ENCODE measurements at regions not wholly inside any gene's neighbourhood (a gene's known extent, or its start where the extent isn't known, plus 50 kb on each side); places are given as distances from the start of the nearest gene placed in this dataset.

GRCh38 chr13:70842062-70842644 is 733.9 kb upstream of the KLHL1 start:
- no peak for DNase-seq
- Histone ChIP-seq H3K4me1 (no peaks in the 10 kb centered on the region), H3K4me3 (no peak overlapping the region), H3K9me3 (no peaks in the 10 kb centered on the region), H3K36me3 (no peaks in the 10 kb centered on the region), H3K27ac (no peak overlapping the region), H3K27me3 (no peaks in the 10 kb centered on the region)
- TF ChIP-seq POLR2AphosphoS5 (IDR thresholded peaks at IDR 0.05) (no peak), EP300 (IDR thresholded peaks at IDR 0.05; ENCODE audit: low read depth) (no peak), POLR2A (IDR thresholded peaks at IDR 0.05) (no peak)
- TF ChIP-seq, protein P1, sequence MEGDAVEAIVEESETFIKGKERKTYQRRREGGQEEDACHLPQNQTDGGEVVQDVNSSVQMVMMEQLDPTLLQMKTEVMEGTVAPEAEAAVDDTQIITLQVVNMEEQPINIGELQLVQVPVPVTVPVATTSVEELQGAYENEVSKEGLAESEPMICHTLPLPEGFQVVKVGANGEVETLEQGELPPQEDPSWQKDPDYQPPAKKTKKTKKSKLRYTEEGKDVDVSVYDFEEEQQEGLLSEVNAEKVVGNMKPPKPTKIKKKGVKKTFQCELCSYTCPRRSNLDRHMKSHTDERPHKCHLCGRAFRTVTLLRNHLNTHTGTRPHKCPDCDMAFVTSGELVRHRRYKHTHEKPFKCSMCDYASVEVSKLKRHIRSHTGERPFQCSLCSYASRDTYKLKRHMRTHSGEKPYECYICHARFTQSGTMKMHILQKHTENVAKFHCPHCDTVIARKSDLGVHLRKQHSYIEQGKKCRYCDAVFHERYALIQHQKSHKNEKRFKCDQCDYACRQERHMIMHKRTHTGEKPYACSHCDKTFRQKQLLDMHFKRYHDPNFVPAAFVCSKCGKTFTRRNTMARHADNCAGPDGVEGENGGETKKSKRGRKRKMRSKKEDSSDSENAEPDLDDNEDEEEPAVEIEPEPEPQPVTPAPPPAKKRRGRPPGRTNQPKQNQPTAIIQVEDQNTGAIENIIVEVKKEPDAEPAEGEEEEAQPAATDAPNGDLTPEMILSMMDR (IDR thresholded peaks at IDR 0.05), result no peak
- WGBS, 2 donors (ENCODE audit: low coverage in 1 of 2), result 93% methylated on average over 5 of the region's 5 CpGs; no CpG with 5 or more reads in 1 of the 2 donors
- intact Hi-C loops (cut with DNase I; ENCODE audit: low total_unique reads), result no loop called here
- in situ Hi-C loops (cut with MboI; ENCODE audit: low pct_ligation_motif_present in 1 of 4, low pct_unique_long_range_greater_than_20kb in 1 of 4, low sequenced_read_pairs in 3 of 4), result no loop called here

- in situ Hi-C loops (cut with MboI; ENCODE audit: low pct_ligation_motif_present in 1 of 4, low pct_unique_long_range_greater_than_20kb in 1 of 4, low sequenced_read_pairs in 3 of 4), result no loop called here
- 83% methylated on average over 10 of the region's 12 CpGs; no CpG with 5 or more reads in 1 of the 2 donors for WGBS, 2 donors (ENCODE audit: low coverage in 1 of 2)
- Histone ChIP-seq H3K9me3 (no peaks in the 10 kb centered on the region), H3K27me3 (no peaks in the 10 kb centered on the region), H3K4me1 (no peaks in the 10 kb centered on the region), H3K36me3 (no peaks in the 10 kb centered on the region), H3K27ac (no peak overlapping the region), H3K4me3 (no peak overlapping the region)
- TF ChIP-seq POLR2AphosphoS5 (IDR thresholded peaks at IDR 0.05) (no peak), POLR2A (IDR thresholded peaks at IDR 0.05) (no peak), EP300 (IDR thresholded peaks at IDR 0.05; ENCODE audit: low read depth) (no peak)
- TF ChIP-seq, protein P1 (IDR thresholded peaks at IDR 0.05), result no peak
- no peak for DNase-seq
- intact Hi-C loops (cut with DNase I; ENCODE audit: low total_unique reads), result no loop called here
These were observed 733.2 kb upstream of the KLHL1 start for GRCh38 chr13:70841240-70842061.

DNA sequence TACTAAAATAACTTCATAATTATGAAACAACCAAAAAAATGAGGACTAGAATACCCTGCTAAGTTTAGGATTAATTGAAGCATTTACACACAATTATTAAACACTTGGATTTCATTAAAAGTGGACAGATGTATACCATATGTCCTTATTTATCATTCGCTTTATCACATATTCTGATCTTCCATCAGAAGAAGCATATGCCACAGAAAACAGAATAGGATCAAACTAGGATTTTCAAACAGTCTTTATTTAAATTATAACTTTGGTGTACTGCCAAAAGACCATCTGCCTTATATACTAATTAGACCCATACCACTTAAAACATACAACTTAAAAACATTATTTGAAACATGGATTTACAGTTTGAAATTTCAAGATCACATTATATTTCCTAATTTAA is 727.1 kb upstream of the KLHL1 start:
- Histone ChIP-seq H3K4me1 (no peaks in the 10 kb centered on the region), H3K27me3 (no peaks in the 10 kb centered on the region), H3K27ac (no peak overlapping the region), H3K9me3 (no peaks in the 10 kb centered on the region), H3K4me3 (no peak overlapping the region), H3K36me3 (no peaks in the 10 kb centered on the region)
- intact Hi-C loops (cut with DNase I; ENCODE audit: low total_unique reads), result no loop called here
- no peak for DNase-seq
- WGBS, 2 donors (ENCODE audit: low coverage in 1 of 2), result 85 to 92% methylated on average over 1 of the region's 1 CpG
- in situ Hi-C loops (cut with MboI; ENCODE audit: low pct_ligation_motif_present in 1 of 4, low pct_unique_long_range_greater_than_20kb in 1 of 4, low sequenced_read_pairs in 3 of 4), result no loop called here
- TF ChIP-seq, protein P1 (IDR thresholded peaks at IDR 0.05), result no peak
- TF ChIP-seq POLR2A (IDR thresholded peaks at IDR 0.05), result no peak
- no peak for TF ChIP-seq POLR2AphosphoS5 (IDR thresholded peaks at IDR 0.05)
- TF ChIP-seq EP300 (IDR thresholded peaks at IDR 0.05; ENCODE audit: low read depth), result no peak

- 64 to 76% methylated on average over 4 of the region's 4 CpGs for WGBS, 2 donors (ENCODE audit: low coverage in 1 of 2)
- no peak overlapping the region for H3K27ac ChIP-seq
These were observed 721.5 kb upstream of the KLHL1 start for GRCh38 chr13:70829748-70830147.

More at GRCh38 chr13:70829748-70830147, 721.5 kb upstream of the KLHL1 start:
- intact Hi-C loops (cut with DNase I; ENCODE audit: low total_unique reads), result no loop called here
- TF ChIP-seq POLR2A (IDR thresholded peaks at IDR 0.05), result no peak
- TF ChIP-seq, protein P1 (IDR thresholded peaks at IDR 0.05), result no peak
- no peak for TF ChIP-seq POLR2AphosphoS5 (IDR thresholded peaks at IDR 0.05)
- no peak for TF ChIP-seq EP300 (IDR thresholded peaks at IDR 0.05; ENCODE audit: low read depth)
- Histone ChIP-seq H3K36me3 (no peaks in the 10 kb centered on the region), H3K4me3 (no peak overlapping the region), H3K27me3 (no peaks in the 10 kb centered on the region), H3K4me1 (no peaks in the 10 kb centered on the region), H3K9me3 (no peaks in the 10 kb centered on the region)
- no peak for DNase-seq
- in situ Hi-C loops (cut with MboI; ENCODE audit: low pct_ligation_motif_present in 1 of 4, low pct_unique_long_range_greater_than_20kb in 1 of 4, low sequenced_read_pairs in 3 of 4), result no loop called here
